Mucosa of descending colon (tissue), 3 donors: ENCODE measurements at regions not wholly inside any gene's neighbourhood (a gene's known extent, or its start where the extent isn't known, plus 50 kb on each side); places are given as distances from the start of the nearest gene placed in this dataset.

Experiments
- ATAC-seq: fragments of 200-7000 bp; cut with Tn5 transposase; one replicate; pipeline ENCODE4 v1.9.1; 2020; ENCODE audit warnings: mild to moderate bottlenecking, moderate library complexity
- DNase-seq, 3 donors: peaks; one replicate each; pipeline ENCODE4 v3.0.0-alpha.2; 2020
- H3K36me3 ChIP-seq: fragments of 200-600 bp; one replicate; pipeline ENCODE4 v1.8.0; 2021; ENCODE audit warnings: low read depth, mild to moderate bottlenecking
- H3K4me1 ChIP-seq: fragments of 200-600 bp; one replicate; pipeline ENCODE4 v1.8.0; 2021; ENCODE audit warnings: low read depth, mild to moderate bottlenecking
- H3K4me3 ChIP-seq: fragments of 200-600 bp; one replicate; pipeline ENCODE4 v1.8.0; 2021; ENCODE audit warnings: mild to moderate bottlenecking
- H3K9me3 ChIP-seq: fragments of 200-600 bp; one replicate; pipeline ENCODE4 v1.8.0; 2021; ENCODE audit warnings: mild to moderate bottlenecking
- CTCF ChIP-seq: fragments of 200-600 bp; IDR thresholded peaks from one replicate; pipeline ENCODE4 v1.8.0; 2022; ENCODE audit warnings: antibody characterized with exemption, mild to moderate bottlenecking
- intact Hi-C, 2 donors: fragments of 100-400 bp; cut with DNase I in 1 of 2; cut with micrococcal nuclease in 1 of 2; formaldehyde crosslinking; loops; one replicate each; pipeline versions ENCODE4 v1.11.0 to v1.11.1; 2022; cut with DNase I, micrococcal nuclease
- donor health status: DM: no; HTN: no; CAD: no; lungs with moderate emphysema.
- donor health status: DM: no; HTN: no; CAD: no.
- donor health status: DM: no; HTN: yes; CAD: no.

GRCh38 chr11:101341578-101341977 is 212.0 kb upstream of the PGR start:
- TF ChIP-seq CTCF = no peak
- Histone ChIP-seq H3K4me3 (no peak overlapping the region), H3K36me3 (no peaks in the 10 kb centered on the region), H3K9me3 (no peaks in the 10 kb centered on the region), H3K4me1 (no peaks in the 10 kb centered on the region)
- no peak for DNase-seq
- no peak for ATAC-seq
- intact Hi-C loops = no loop called here

GRCh38 chr11:101336858-101337257 is 207.2 kb upstream of the PGR start:
- Histone ChIP-seq H3K4me3 (no peak overlapping the region), H3K36me3 (no peaks in the 10 kb centered on the region), H3K4me1 (no peaks in the 10 kb centered on the region), H3K9me3 (no peaks in the 10 kb centered on the region)
- intact Hi-C loops = no loop called here
- no peak for ATAC-seq
- TF ChIP-seq CTCF = no peak
- DNase-seq = no peak

- H3K4me3 ChIP-seq = no peak overlapping the region
- ATAC-seq (no peak), DNase-seq (no peak)
- no peak for TF ChIP-seq CTCF
- H3K36me3 ChIP-seq = no peaks in the 10 kb centered on the region
- H3K9me3 ChIP-seq = no peaks in the 10 kb centered on the region
- no peaks in the 10 kb centered on the region for H3K4me1 ChIP-seq
- intact Hi-C loops = no loop called here
Measured at GRCh38 chr11:101336155-101336554, 206.5 kb upstream of the PGR start.

- no peaks in the 10 kb centered on the region for H3K36me3 ChIP-seq
- DNase-seq (no peak), ATAC-seq (no peak)
- H3K4me1 ChIP-seq = no peaks in the 10 kb centered on the region
- TF ChIP-seq CTCF = no peak
- intact Hi-C loops = no loop called here
- H3K9me3 ChIP-seq = no peaks in the 10 kb centered on the region
- no peak overlapping the region for H3K4me3 ChIP-seq
Measured at GRCh38 chr11:101334581-101334980, 205.0 kb upstream of the PGR start.

GRCh38 chr11:101331411-101331810 is 201.8 kb upstream of the PGR start:
- TF ChIP-seq CTCF = no peak
- H3K9me3 ChIP-seq = no peaks in the 10 kb centered on the region
- intact Hi-C loops = no loop called here
- no peaks in the 10 kb centered on the region for H3K36me3 ChIP-seq
- H3K4me1 ChIP-seq = no peaks in the 10 kb centered on the region
- no peak for DNase-seq
- H3K4me3 ChIP-seq = no peak overlapping the region
- no peak for ATAC-seq

GRCh38 chr11:101327908-101328307 is 198.3 kb upstream of the PGR start:
- no peak for ATAC-seq
- Histone ChIP-seq H3K4me1 (no peaks in the 10 kb centered on the region), H3K9me3 (no peaks in the 10 kb centered on the region), H3K4me3 (no peak overlapping the region), H3K36me3 (no peaks in the 10 kb centered on the region)
- no peak for DNase-seq
- intact Hi-C loops = no loop called here
- no peak for TF ChIP-seq CTCF
